ENCODE measurements at regions not wholly inside any gene's neighbourhood (a gene's known extent, or its start where the extent isn't known, plus 50 kb on each side); places are given as distances from the start of the nearest gene placed in this dataset.

GRCh38 chr15:81466741-81467140 is 92.7 kb upstream of the TMC3 start:
- DNase-seq (ENCODE audit: low read depth in 2 of 3, low spot score in 2 of 3) = no peak

- DNase-seq (ENCODE audit: low read depth in 2 of 3, low spot score in 2 of 3) = no peak
Observed at GRCh38 chr15:81454024-81454423, 80.0 kb upstream of the TMC3 start.

DNA sequence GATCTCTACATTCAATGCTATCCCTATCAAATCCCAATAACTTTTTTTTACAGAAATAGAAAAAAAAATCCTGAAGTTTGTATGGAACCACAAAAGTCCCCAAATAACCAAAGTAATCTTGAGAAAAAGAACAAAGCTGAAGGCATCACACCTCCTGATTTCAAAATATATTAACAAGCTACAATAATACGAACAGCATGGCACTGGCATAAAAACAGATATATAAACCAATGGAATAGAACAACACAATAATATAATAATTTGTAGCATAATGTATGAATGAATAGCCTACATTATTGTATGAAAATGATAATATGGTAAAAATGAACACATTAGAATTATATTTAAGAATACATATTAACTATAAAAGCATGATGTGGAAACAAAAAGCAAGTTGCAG is 76.7 kb upstream of the TMC3 start:
- DNase-seq (ENCODE audit: low read depth in 2 of 3, low spot score in 2 of 3) = no peak

- DNase-seq (ENCODE audit: low read depth in 2 of 3, low spot score in 2 of 3) = no peak
Observed at GRCh38 chr15:81449836-81450474, 75.9 kb upstream of the TMC3 start.

GRCh38 chr15:81443040-81443820 is 69.2 kb upstream of the TMC3 start:
- no peak for DNase-seq (ENCODE audit: low read depth in 2 of 3, low spot score in 2 of 3)

- DNase-seq (ENCODE audit: low read depth in 2 of 3, low spot score in 2 of 3) = no peak
Observed at GRCh38 chr15:81442454-81442853, 68.4 kb upstream of the TMC3 start.

DNA sequence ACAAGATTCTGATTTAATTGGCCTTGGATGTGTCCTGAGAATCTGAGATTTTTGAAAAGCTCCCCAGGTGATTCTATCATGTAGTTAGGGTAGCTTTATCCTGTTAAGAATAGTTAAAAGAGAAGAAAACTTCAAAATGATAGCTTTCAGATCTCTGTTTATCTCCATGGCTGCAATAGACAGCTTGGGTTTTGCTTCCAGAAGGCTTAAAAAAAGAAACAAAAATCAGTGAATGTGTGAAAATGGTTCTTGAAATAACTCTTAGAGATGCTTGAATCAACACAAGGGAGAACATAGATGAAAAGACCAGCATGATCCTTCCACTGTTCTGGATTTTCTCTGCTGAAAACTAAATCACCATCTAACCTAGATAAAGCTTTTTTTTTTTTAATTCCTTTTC is 60.8 kb upstream of the TMC3 start:
- no peak for DNase-seq (ENCODE audit: low read depth in 2 of 3, low spot score in 2 of 3)

- no peak for DNase-seq (ENCODE audit: low read depth in 2 of 3, low spot score in 2 of 3)
Observed at GRCh38 chr15:81433462-81433861, 59.4 kb upstream of the TMC3 start.

DNA sequence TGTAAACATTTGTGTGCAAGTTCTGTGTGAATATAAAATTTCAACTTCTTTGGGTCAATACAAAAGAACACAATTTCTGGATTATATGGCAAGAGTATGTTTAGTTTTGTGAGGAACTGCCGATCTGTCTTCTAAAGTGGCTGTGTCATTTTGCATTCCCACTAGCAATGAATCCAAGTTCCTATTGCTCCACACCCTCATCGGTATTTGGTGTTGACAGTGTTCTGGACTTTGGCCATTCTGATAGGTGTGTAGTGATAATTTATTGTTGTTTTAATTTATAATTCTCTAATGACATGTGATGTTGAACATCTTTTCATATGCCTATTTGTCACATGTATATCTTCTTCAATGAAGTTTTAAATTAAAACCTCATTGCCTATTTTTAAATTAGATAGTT is 58.2 kb upstream of the TMC3 start:
- DNase-seq (ENCODE audit: low read depth in 2 of 3, low spot score in 2 of 3) = no peak

- no peak for DNase-seq (ENCODE audit: low read depth in 2 of 3, low spot score in 2 of 3)
Observed at GRCh38 chr15:81427176-81427575, 53.2 kb upstream of the TMC3 start.

DNA sequence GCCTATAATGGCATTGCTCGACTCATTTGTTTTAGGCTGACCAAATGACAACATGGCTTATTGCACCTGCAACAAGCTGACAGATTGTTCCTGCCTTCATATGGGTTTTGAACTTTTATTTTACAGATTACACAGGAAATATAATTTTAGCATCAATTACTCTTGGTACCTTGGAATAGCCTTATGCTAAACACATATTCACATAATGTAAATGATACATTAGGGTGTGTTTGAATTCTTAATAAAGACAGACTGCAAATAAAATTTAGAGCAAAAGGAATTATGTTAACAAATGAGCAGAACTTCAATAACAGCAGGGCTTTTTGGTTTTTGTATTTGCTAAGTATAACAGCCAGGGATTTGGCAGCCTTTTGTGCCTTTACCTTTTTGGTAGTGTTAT is 51.9 kb upstream of the TMC3 start:
- no peak for DNase-seq (ENCODE audit: low read depth in 2 of 3, low spot score in 2 of 3)

Measured in hematopoietic multipotent progenitor cell (in vitro differentiated cells).